Smooth muscle cell (in vitro differentiated cells): ENCODE measurements at regions not wholly inside any gene's neighbourhood (a gene's known extent, or its start where the extent isn't known, plus 50 kb on each side); places are given as distances from the start of the nearest gene placed in this dataset.

Experiments
- DNase-seq: peaks from one replicate; lab custom pipeline; 2025; ENCODE audit not compliant: unreplicated experiment; lab: John Stamatoyannopoulos, UW
- H2AFZ ChIP-seq: fragments of 200-600 bp; sonication (generic); 2 replicates; pipeline ENCODE4 v1.6.0; 2016; ENCODE audit warnings: antibody characterized with exemption, low read depth, mild to moderate bottlenecking
- H3F3A ChIP-seq: fragments of 200-600 bp; sonication (generic); 2 replicates; pipeline ENCODE4 v1.6.0; 2017; ENCODE audit warnings: antibody characterized with exemption, low read depth
- H3K27ac ChIP-seq: fragments of 200-600 bp; sonication (generic); 2 replicates; pipeline ENCODE4 v1.5.1; 2016; ENCODE audit warnings: low read depth, mild to moderate bottlenecking
- H3K27me3 ChIP-seq: fragments of 200-600 bp; sonication (generic); 2 replicates; pipeline ENCODE4 v1.6.1; 2016; ENCODE audit warnings: low read depth, mild to moderate bottlenecking
- H3K36me3 ChIP-seq: fragments of 200-600 bp; sonication (generic); 2 replicates; pipeline ENCODE4 v1.5.1; 2016; ENCODE audit warnings: low read depth
- H3K4me1 ChIP-seq: fragments of 200-600 bp; sonication (generic); 2 replicates; pipeline ENCODE4 v1.5.1; 2016; ENCODE audit warnings: low read depth
- H3K4me2 ChIP-seq: fragments of 200-600 bp; sonication (generic); 2 replicates; pipeline ENCODE4 v1.6.0; 2016; ENCODE audit warnings: mild to moderate bottlenecking
- H3K4me3 ChIP-seq: fragments of 200-600 bp; sonication (generic); 2 replicates; pipeline ENCODE4 v1.5.1; 2016; ENCODE audit warnings: mild to moderate bottlenecking
- H3K79me2 ChIP-seq: fragments of 200-600 bp; sonication (generic); 2 replicates; pipeline ENCODE4 v1.6.0; 2016; ENCODE audit warnings: low read depth, mild to moderate bottlenecking
- H3K9ac ChIP-seq: fragments of 200-600 bp; sonication (generic); 2 replicates; pipeline ENCODE4 v1.6.0; 2016; ENCODE audit warnings: low read depth
- H3K9me3 ChIP-seq: fragments of 200-600 bp; sonication (generic); replicated peaks from 2 replicates; pipeline ENCODE4 v1.5.1; 2016; ENCODE audit warnings: low read depth
- H4K20me1 ChIP-seq: fragments of 200-600 bp; sonication (generic); 2 replicates; pipeline ENCODE4 v1.6.0; 2016; ENCODE audit warnings: low read depth
- CTCF ChIP-seq: fragments of 200-600 bp; sonication (generic); IDR thresholded peaks from 2 replicates; pipeline ENCODE4 v1.5.1; 2017; ENCODE audit warnings: borderline replicate concordance, mild to moderate bottlenecking, antibody characterized with exemption; ENCODE audit not compliant: insufficient read depth, poor library complexity, severe bottlenecking
- WGBS: methylation state at CpG from one replicate; pipeline ENCODE4 v1.1.7; 2016; ENCODE audit warnings: low lambda C conversion rate; 5-methylcytosine and 5-hydroxymethylcytosine counted together

- H3K4me2 ChIP-seq: no peak overlapping the region
- H3K36me3 ChIP-seq: no peaks in the 10 kb centered on the region
- H3K9ac ChIP-seq: no peak overlapping the region
- H3K9me3 ChIP-seq: no peaks in the 10 kb centered on the region
- no peaks in the 10 kb centered on the region for H3K4me1 ChIP-seq
- H3K27me3 ChIP-seq: no peaks in the 10 kb centered on the region
- no peaks in the 10 kb centered on the region for H4K20me1 ChIP-seq
- no peak overlapping the region for H3K4me3 ChIP-seq
- no peak overlapping the region for H3K27ac ChIP-seq
- no peaks in the 10 kb centered on the region for H3F3A ChIP-seq
- no peak for TF ChIP-seq CTCF
- no peaks in the 10 kb centered on the region for H3K79me2 ChIP-seq
- no peak overlapping the region for H2AFZ ChIP-seq
- DNase-seq: no peak
- 95% methylated on average over 6 of the region's 6 CpGs for WGBS
Observed at GRCh38 chr2:19264852-19265251, 93.6 kb downstream of the OSR1 start.

- Histone ChIP-seq H3K9me3 (no peaks in the 10 kb centered on the region), H3K36me3 (no peaks in the 10 kb centered on the region), H2AFZ (no peak overlapping the region), H3K27me3 (no peaks in the 10 kb centered on the region), H3K9ac (no peak overlapping the region), H3K27ac (no peak overlapping the region), H3F3A (no peaks in the 10 kb centered on the region), H3K4me1 (no peaks in the 10 kb centered on the region), H3K4me3 (no peak overlapping the region), H4K20me1 (no peaks in the 10 kb centered on the region), H3K4me2 (no peak overlapping the region), H3K79me2 (no peaks in the 10 kb centered on the region)
- no peak for DNase-seq
- WGBS: 89% methylated on average over 7 of the region's 7 CpGs
- no peak for TF ChIP-seq CTCF
Observed at GRCh38 chr2:19262150-19262549, 96.3 kb downstream of the OSR1 start.

- H3K27ac ChIP-seq: no peak overlapping the region
- no peaks in the 10 kb centered on the region for H3K9me3 ChIP-seq
- 75% methylated on average over 4 of the region's 4 CpGs for WGBS
- H4K20me1 ChIP-seq: no peaks in the 10 kb centered on the region
- H3K4me3 ChIP-seq: no peak overlapping the region
- H3K27me3 ChIP-seq: no peaks in the 10 kb centered on the region
- H3K4me2 ChIP-seq: no peak overlapping the region
- no peaks in the 10 kb centered on the region for H3K4me1 ChIP-seq
- H3F3A ChIP-seq: no peaks in the 10 kb centered on the region
- no peak overlapping the region for H2AFZ ChIP-seq
- no peaks in the 10 kb centered on the region for H3K36me3 ChIP-seq
- no peak overlapping the region for H3K9ac ChIP-seq
- H3K79me2 ChIP-seq: no peaks in the 10 kb centered on the region
- TF ChIP-seq CTCF: no peak
- DNase-seq: no peak
Observed at GRCh38 chr2:19261061-19261460, 97.4 kb downstream of the OSR1 start.

GRCh38 chr2:19256121-19256601 lies 102.3 kb downstream of the OSR1 start:
- H3K9me3 ChIP-seq: no peaks in the 10 kb centered on the region
- H2AFZ ChIP-seq: no peak overlapping the region
- DNase-seq: no peak
- H3F3A ChIP-seq: no peaks in the 10 kb centered on the region
- H3K79me2 ChIP-seq: no peaks in the 10 kb centered on the region
- TF ChIP-seq CTCF: no peak
- H3K4me2 ChIP-seq: peak overlapping the region; percentile 40
- peak overlapping the region; percentile 12 for H3K27ac ChIP-seq
- H4K20me1 ChIP-seq: no peaks in the 10 kb centered on the region
- no peak overlapping the region for H3K9ac ChIP-seq
- H3K4me3 ChIP-seq: no peak overlapping the region
- WGBS: 38% methylated on average over 3 of the region's 3 CpGs
- no peaks in the 10 kb centered on the region for H3K4me1 ChIP-seq
- no peaks in the 10 kb centered on the region for H3K27me3 ChIP-seq
- H3K36me3 ChIP-seq: no peaks in the 10 kb centered on the region
